ENCODE measurements at regions not wholly inside any gene's neighbourhood (a gene's known extent, or its start where the extent isn't known, plus 50 kb on each side); places are given as distances from the start of the nearest gene placed in this dataset.

DNA sequence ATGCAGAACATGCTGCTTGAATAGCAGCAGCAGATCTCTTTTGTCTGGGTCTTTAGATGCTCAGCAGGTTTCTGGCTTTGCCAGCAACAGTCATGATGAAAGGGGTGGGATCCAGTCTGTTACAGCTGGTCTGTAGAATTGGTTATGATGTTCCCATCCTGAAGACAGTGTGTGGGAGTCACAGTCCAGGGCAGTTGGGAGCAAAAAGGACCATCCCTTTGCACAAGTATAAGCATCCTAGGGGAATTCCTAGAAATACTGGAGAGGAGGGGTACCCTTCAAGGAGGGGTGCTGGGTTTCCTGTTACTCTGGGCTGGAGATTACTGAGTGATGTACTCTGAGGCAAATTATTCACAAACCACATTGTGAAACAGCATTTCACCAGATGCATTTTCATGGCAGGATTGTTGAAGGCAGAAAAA lies 119.9 kb upstream of the RND3 start:
- ChIA-PET POLR2A (ENCODE audit: unreplicated experiment) (no interaction called here), CTCF (no interaction called here)
- no peaks in the 10 kb centered on the region for H4K20me1 ChIP-seq (ENCODE audit: low read length)
- no TSS peak for BruUV-seq (replicated peaks)
- H3K9me2 ChIP-seq (replicated peaks; ENCODE audit: low read length): no peaks in the 10 kb centered on the region
- no peak overlapping the region for H3K27ac ChIP-seq (ENCODE audit: low read length)
- ATAC-seq (no peak), DNase-seq (no peak)
- H3K79me2 ChIP-seq (ENCODE audit: low read length): no peaks in the 10 kb centered on the region
- intact Hi-C loops (cut with micrococcal nuclease): no loop called here
- H3K4me1 ChIP-seq (ENCODE audit: insufficient read depth, low read length): peaks cover 19% of the 10 kb centered on the region
- no peaks in the 10 kb centered on the region for H3F3A ChIP-seq (ENCODE audit: low read length, unreplicated experiment)
- no peaks in the 10 kb centered on the region for H3K9me3 ChIP-seq (ENCODE audit: low read length)
- no peaks in the 10 kb centered on the region for H3K36me3 ChIP-seq (ENCODE audit: low read depth, low read length)
- H2AFZ ChIP-seq (ENCODE audit: low read length): no peak overlapping the region
- no peak overlapping the region for H3K4me2 ChIP-seq (ENCODE audit: low read length)
- H3K9ac ChIP-seq (ENCODE audit: low read length): no peak overlapping the region
- H3K4me3 ChIP-seq (ENCODE audit: low read length): no peak overlapping the region
- TF ChIP-seq, protein P1, sequence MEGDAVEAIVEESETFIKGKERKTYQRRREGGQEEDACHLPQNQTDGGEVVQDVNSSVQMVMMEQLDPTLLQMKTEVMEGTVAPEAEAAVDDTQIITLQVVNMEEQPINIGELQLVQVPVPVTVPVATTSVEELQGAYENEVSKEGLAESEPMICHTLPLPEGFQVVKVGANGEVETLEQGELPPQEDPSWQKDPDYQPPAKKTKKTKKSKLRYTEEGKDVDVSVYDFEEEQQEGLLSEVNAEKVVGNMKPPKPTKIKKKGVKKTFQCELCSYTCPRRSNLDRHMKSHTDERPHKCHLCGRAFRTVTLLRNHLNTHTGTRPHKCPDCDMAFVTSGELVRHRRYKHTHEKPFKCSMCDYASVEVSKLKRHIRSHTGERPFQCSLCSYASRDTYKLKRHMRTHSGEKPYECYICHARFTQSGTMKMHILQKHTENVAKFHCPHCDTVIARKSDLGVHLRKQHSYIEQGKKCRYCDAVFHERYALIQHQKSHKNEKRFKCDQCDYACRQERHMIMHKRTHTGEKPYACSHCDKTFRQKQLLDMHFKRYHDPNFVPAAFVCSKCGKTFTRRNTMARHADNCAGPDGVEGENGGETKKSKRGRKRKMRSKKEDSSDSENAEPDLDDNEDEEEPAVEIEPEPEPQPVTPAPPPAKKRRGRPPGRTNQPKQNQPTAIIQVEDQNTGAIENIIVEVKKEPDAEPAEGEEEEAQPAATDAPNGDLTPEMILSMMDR (conservative IDR thresholded peaks at IDR 0.05; ENCODE audit: low read depth, low read length): no peak
- TF ChIP-seq EZH2phosphoT487 (IDR thresholded peaks at IDR 0.05; ENCODE audit: borderline replicate concordance, low read length): no peak
- TF ChIP-seq EZH2 (IDR thresholded peaks at IDR 0.05; ENCODE audit: low read length, unreplicated experiment): no peak
- H3K27me3 ChIP-seq (ENCODE audit: low read length): no peaks in the 10 kb centered on the region

DNA sequence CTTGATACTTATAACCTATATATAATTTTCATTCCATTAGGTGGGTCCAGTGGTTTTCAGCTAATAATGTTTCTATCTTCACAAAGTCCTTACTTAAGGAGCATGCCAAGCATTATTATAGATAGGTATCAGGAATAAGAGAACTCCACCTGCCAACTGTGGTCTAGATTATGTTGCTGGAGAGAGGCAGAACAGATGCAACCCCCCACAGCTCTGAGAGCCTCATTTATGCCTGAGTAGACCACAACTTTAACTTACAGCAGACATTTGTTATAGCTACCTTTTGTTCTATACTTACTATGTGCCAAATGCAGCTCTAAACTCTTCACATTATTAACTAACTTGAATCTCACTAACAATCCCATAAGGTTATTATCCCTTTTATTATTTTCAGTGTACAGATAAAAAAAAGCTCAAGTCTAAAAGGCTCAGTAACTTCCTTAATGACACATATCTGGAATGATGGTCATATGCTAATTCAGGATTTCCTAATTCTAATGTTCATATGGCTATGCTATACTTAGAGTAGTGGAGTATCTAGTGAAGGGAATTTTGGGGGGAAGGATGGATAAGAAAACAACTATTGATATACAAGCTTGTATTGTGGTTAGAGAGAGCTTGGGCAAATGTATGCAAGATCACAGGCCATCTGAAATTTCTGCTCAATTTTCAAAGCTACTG lies 119.1 kb upstream of the RND3 start:
- Histone ChIP-seq H4K20me1 (ENCODE audit: low read length) (no peaks in the 10 kb centered on the region), H3K27me3 (ENCODE audit: low read length) (no peaks in the 10 kb centered on the region), H3K9ac (ENCODE audit: low read length) (no peak overlapping the region), H3K4me1 (ENCODE audit: insufficient read depth, low read length) (peaks cover 26% of the 10 kb centered on the region), H3K4me2 (ENCODE audit: low read length) (no peak overlapping the region), H3F3A (ENCODE audit: low read length, unreplicated experiment) (no peaks in the 10 kb centered on the region), H3K79me2 (ENCODE audit: low read length) (no peaks in the 10 kb centered on the region), H3K27ac (ENCODE audit: low read length) (no peak overlapping the region), H3K4me3 (ENCODE audit: low read length) (no peak overlapping the region), H3K9me3 (ENCODE audit: low read length) (no peaks in the 10 kb centered on the region), H3K9me2 (replicated peaks; ENCODE audit: low read length) (no peaks in the 10 kb centered on the region), H3K36me3 (ENCODE audit: low read depth, low read length) (no peaks in the 10 kb centered on the region), H2AFZ (ENCODE audit: low read length) (no peak overlapping the region)
- no peak for DNase-seq
- no peak for ATAC-seq
- intact Hi-C loops (cut with micrococcal nuclease): no loop called here
- CTCF ChIA-PET: no interaction called here
- BruUV-seq (replicated peaks): no TSS peak
- POLR2A ChIA-PET (ENCODE audit: unreplicated experiment): no interaction called here
- TF ChIP-seq EZH2phosphoT487 (IDR thresholded peaks at IDR 0.05; ENCODE audit: borderline replicate concordance, low read length): no peak
- TF ChIP-seq EZH2 (IDR thresholded peaks at IDR 0.05; ENCODE audit: low read length, unreplicated experiment): no peak
- TF ChIP-seq, protein P1 (conservative IDR thresholded peaks at IDR 0.05; ENCODE audit: low read depth, low read length): no peak

DNA sequence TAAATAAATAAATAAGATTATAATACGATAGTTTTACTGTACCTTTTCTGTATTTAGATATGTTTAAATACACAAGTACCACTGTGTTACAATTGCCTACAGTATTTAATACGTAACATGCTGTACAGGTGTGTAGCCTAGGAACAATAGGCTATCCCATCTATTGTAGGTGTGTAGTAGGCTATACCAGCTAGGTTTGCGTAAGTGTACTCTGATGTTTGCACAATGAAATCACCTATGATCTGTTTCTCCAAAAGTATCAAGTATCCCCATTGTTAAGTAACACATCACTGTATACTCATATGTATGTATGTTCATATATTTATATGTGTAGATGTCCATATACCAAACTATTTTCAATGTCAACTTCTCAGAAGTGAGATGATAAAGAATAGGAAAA lies 118.2 kb upstream of the RND3 start:
- no peaks in the 10 kb centered on the region for H3K36me3 ChIP-seq (ENCODE audit: low read depth, low read length)
- peak; percentile 23; the same call in 1 of the 2 replicates for ATAC-seq
- H3K4me2 ChIP-seq (ENCODE audit: low read length): no peak overlapping the region
- BruUV-seq (replicated peaks): no TSS peak
- H3K27ac ChIP-seq (ENCODE audit: low read length): no peak overlapping the region
- CTCF ChIA-PET: no interaction called here
- H3K4me1 ChIP-seq (ENCODE audit: insufficient read depth, low read length): peaks cover 34% of the 10 kb centered on the region
- H4K20me1 ChIP-seq (ENCODE audit: low read length): no peaks in the 10 kb centered on the region
- TF ChIP-seq EZH2phosphoT487 (IDR thresholded peaks at IDR 0.05; ENCODE audit: borderline replicate concordance, low read length) (no peak), EZH2 (IDR thresholded peaks at IDR 0.05; ENCODE audit: low read length, unreplicated experiment) (no peak)
- TF ChIP-seq, protein P1 (conservative IDR thresholded peaks at IDR 0.05; ENCODE audit: low read depth, low read length): no peak
- no peak overlapping the region for H3K4me3 ChIP-seq (ENCODE audit: low read length)
- no peak overlapping the region for H3K9ac ChIP-seq (ENCODE audit: low read length)
- peak; percentile 77 for DNase-seq
- H2AFZ ChIP-seq (ENCODE audit: low read length): no peak overlapping the region
- no peaks in the 10 kb centered on the region for H3K9me2 ChIP-seq (replicated peaks; ENCODE audit: low read length)
- intact Hi-C loops (cut with micrococcal nuclease): no loop called here
- H3K9me3 ChIP-seq (ENCODE audit: low read length): no peaks in the 10 kb centered on the region
- H3F3A ChIP-seq (ENCODE audit: low read length, unreplicated experiment): no peaks in the 10 kb centered on the region
- no peaks in the 10 kb centered on the region for H3K79me2 ChIP-seq (ENCODE audit: low read length)
- POLR2A ChIA-PET (ENCODE audit: unreplicated experiment): no interaction called here
- H3K27me3 ChIP-seq (ENCODE audit: low read length): no peaks in the 10 kb centered on the region

Measured in PC-3 (cell line).